ENCODE measurements at regions not wholly inside any gene's neighbourhood (a gene's known extent, or its start where the extent isn't known, plus 50 kb on each side); places are given as distances from the start of the nearest gene placed in this dataset.

DNA sequence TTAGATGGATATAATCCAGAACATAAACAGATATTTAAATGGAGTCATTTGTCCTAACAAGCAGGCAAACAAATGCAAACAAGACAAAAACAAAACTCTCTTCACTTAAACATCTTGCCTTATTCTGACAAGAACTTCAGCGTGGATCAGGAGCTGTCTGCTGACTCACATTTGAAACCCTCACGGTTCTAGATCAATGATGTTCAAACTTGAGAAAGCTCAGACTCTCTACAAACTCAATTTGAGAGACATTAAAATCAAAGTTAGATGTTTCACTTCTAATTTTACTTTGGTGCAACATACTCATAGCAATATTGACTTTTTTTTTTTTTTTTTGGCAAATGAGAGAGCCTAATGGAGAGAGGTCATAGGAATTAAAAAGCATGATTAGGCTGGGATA is 362.8 kb upstream of the SLC14A2 start (continued):
- TF ChIP-seq, protein P1, sequence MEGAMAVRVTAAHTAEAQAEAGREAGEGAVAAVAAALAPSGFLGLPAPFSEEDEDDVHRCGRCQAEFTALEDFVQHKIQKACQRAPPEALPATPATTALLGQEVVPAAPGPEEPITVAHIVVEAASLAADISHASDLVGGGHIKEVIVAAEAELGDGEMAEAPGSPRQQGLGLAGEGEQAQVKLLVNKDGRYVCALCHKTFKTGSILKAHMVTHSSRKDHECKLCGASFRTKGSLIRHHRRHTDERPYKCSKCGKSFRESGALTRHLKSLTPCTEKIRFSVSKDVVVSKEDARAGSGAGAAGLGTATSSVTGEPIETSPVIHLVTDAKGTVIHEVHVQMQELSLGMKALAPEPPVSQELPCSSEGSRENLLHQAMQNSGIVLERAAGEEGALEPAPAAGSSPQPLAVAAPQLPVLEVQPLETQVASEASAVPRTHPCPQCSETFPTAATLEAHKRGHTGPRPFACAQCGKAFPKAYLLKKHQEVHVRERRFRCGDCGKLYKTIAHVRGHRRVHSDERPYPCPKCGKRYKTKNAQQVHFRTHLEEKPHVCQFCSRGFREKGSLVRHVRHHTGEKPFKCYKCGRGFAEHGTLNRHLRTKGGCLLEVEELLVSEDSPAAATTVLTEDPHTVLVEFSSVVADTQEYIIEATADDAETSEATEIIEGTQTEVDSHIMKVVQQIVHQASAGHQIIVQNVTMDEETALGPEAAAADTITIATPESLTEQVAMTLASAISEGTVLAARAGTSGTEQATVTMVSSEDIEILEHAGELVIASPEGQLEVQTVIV (IDR thresholded peaks at IDR 0.05; ENCODE audit: borderline replicate concordance, partially characterized antibody) = no peak
- TF ChIP-seq TCF12 (IDR thresholded peaks at IDR 0.05; ENCODE audit: low read depth, low read length) (no peak), RELA (IDR thresholded peaks at IDR 0.05; ENCODE audit: borderline replicate concordance, partially characterized antibody) (no peak), CREM (IDR thresholded peaks at IDR 0.05; ENCODE audit: low read depth) (no peak), SKIL (IDR thresholded peaks at IDR 0.05; ENCODE audit: low read depth, poor library complexity, severe bottlenecking) (no peak), ZNF207 (IDR thresholded peaks at IDR 0.05; ENCODE audit: borderline replicate concordance) (no peak)

GRCh38 chr18:45253056-45253565 is 362.2 kb upstream of the SLC14A2 start:
- FAIRE-seq = no peak
- ChIA-PET RAD21 (ENCODE audit: unreplicated experiment) (no interaction called here), CTCF (interaction anchor here (0.7 to 2.0 kb wide), 2 partner anchors 22 to 674 kb away, joined by 3 to 7 read pairs; no protein-coding TSS in a partner anchor), SMC1A (ENCODE audit: uncharacterized antibody, unreplicated experiment) (interaction anchor here (1.3 kb wide), 1 partner anchor 17 kb away, joined by 3 read pairs; no protein-coding TSS in a partner anchor), POLR2A (interaction anchor here (0.7 kb wide), 1 partner anchor 1621 kb away, joined by 4 read pairs; no protein-coding TSS in a partner anchor)
- H3K4me3 ChIP-seq = no peak overlapping the region
- H3K27me3 ChIP-seq (replicated peaks in 1 of 2; ENCODE audit: control insufficient read depth in 2 of 2, insufficient read depth in 2 of 2, low read length in 1 of 2) = no peaks in the 10 kb centered on the region
- BruUV-seq (replicated peaks) = no TSS peak
- no peaks in the 10 kb centered on the region for H3K79me2 ChIP-seq (ENCODE audit: control insufficient read depth, insufficient read depth, low read length)
- in situ Hi-C loops (cut with MboI) (no loop called here), intact Hi-C loops (cut with micrococcal nuclease; ENCODE audit: unreplicated experiment) (no loop called here)
- H4K20me1 ChIP-seq (ENCODE audit: control insufficient read depth, insufficient read depth) = no peaks in the 10 kb centered on the region
- DNase-seq (ENCODE audit: low read depth, low spot score) = no peak
- no peaks in the 10 kb centered on the region for H3K36me3 ChIP-seq (ENCODE audit: control insufficient read depth in 2 of 2, insufficient read depth in 2 of 2, low read length in 1 of 2)
- no peaks in the 10 kb centered on the region for H3K4me1 ChIP-seq (ENCODE audit: control insufficient read depth, insufficient read depth, low read length)
- H2AFZ ChIP-seq (ENCODE audit: control insufficient read depth, low read depth, low read length) = no peak overlapping the region
- no peak overlapping the region for H3K27ac ChIP-seq (ENCODE audit: control insufficient read depth, insufficient read depth)
- H3K9ac ChIP-seq (ENCODE audit: control insufficient read depth, insufficient read depth, low read length) = no peak overlapping the region
- no peak for TF ChIP-seq ESRRA (IDR thresholded peaks at IDR 0.05; ENCODE audit: low read length)
- TF ChIP-seq CHD4 (IDR thresholded peaks at IDR 0.05) = no peak
- no peak for TF ChIP-seq TCF7 (IDR thresholded peaks at IDR 0.05; ENCODE audit: borderline replicate concordance)
- no peak for TF ChIP-seq RCOR1 (conservative IDR thresholded peaks at IDR 0.05; ENCODE audit: low read depth, low read length)
- no peak for TF ChIP-seq ZNF274 (IDR thresholded peaks at IDR 0.05; ENCODE audit: insufficient read depth, insufficient read length)
- TF ChIP-seq ETV6 (conservative IDR thresholded peaks at IDR 0.05 in 1 of 2, IDR thresholded peaks at IDR 0.05 in 1 of 2; ENCODE audit: borderline replicate concordance in 1 of 2, low read depth in 1 of 2) = no peak
- TF ChIP-seq ZSCAN29 (IDR thresholded peaks at IDR 0.05) = no peak
- H3K4me2 ChIP-seq (ENCODE audit: control insufficient read depth, insufficient read depth) = no peak overlapping the region
- 35% methylated on average over 6 of the region's 6 CpGs for WGBS (ENCODE audit: insufficient coverage, insufficient replicate concordance, low lambda C conversion rate, missing lambda C conversion rate)
- no peaks in the 10 kb centered on the region for H3K9me3 ChIP-seq (replicated peaks; ENCODE audit: control insufficient read depth, insufficient read depth, low read length)
- no peak for ATAC-seq

Measured in GM12878 (cell line).